HG03432 (cell line): ENCODE measurements at regions not wholly inside any gene's neighbourhood (a gene's known extent, or its start where the extent isn't known, plus 50 kb on each side); places are given as distances from the start of the nearest gene placed in this dataset.

Experiments
- ATAC-seq: cut with Tn5 transposase; IDR thresholded peaks from one replicate; pipeline ENCODE4 v1.9.1; 2021; ENCODE audit warnings: mild to moderate bottlenecking, moderate library complexity; ENCODE audit not compliant: unreplicated experiment

GRCh38 chr15:35843498-35843897, 297.5 kb upstream of the DPH6 start:
- no peak for ATAC-seq

GRCh38 chr15:35850284-35850683, 304.3 kb upstream of the DPH6 start:
- no peak for ATAC-seq

- no peak for ATAC-seq
These were observed 305.5 kb upstream of the DPH6 start for GRCh38 chr15:35851491-35851890.

- no peak for ATAC-seq
These were observed 307.1 kb upstream of the DPH6 start for GRCh38 chr15:35852818-35853624.

- ATAC-seq = no peak
These were observed 308.4 kb upstream of the DPH6 start for GRCh38 chr15:35854316-35854715.

- ATAC-seq = no peak
These were observed 311.7 kb upstream of the DPH6 start for GRCh38 chr15:35857567-35858226.

GRCh38 chr15:35858707-35859106, 312.7 kb upstream of the DPH6 start:
- ATAC-seq = no peak

- ATAC-seq = no peak
These were observed 317.7 kb upstream of the DPH6 start for GRCh38 chr15:35863655-35864054.

GRCh38 chr15:35867356-35867755, 321.4 kb upstream of the DPH6 start:
- no peak for ATAC-seq

- ATAC-seq = no peak
These were observed 325.3 kb upstream of the DPH6 start for GRCh38 chr15:35871282-35871681.

- no peak for ATAC-seq
These were observed 325.8 kb upstream of the DPH6 start for GRCh38 chr15:35871812-35872211.

GRCh38 chr15:35872577-35872976, 326.6 kb upstream of the DPH6 start:
- no peak for ATAC-seq

- no peak for ATAC-seq
These were observed 328.4 kb upstream of the DPH6 start for GRCh38 chr15:35874260-35874905.

- no peak for ATAC-seq
These were observed 330.8 kb upstream of the DPH6 start for GRCh38 chr15:35876762-35877161.

- ATAC-seq = no peak
These were observed 334.9 kb upstream of the DPH6 start for GRCh38 chr15:35880896-35881295.

- no peak for ATAC-seq
These were observed 339.9 kb upstream of the DPH6 start for GRCh38 chr15:35885870-35886269.

- no peak for ATAC-seq
These were observed 340.8 kb upstream of the DPH6 start for GRCh38 chr15:35886765-35887164.

- no peak for ATAC-seq
These were observed 342.9 kb upstream of the DPH6 start for GRCh38 chr15:35888815-35889214.

- ATAC-seq = no peak
These were observed 361.5 kb upstream of the DPH6 start for GRCh38 chr15:35907511-35907910.

GRCh38 chr15:35909414-35909813, 363.4 kb upstream of the DPH6 start:
- ATAC-seq = no peak

- ATAC-seq = no peak
These were observed 364.3 kb upstream of the DPH6 start for GRCh38 chr15:35910227-35910626.
